ENCODE measurements at regions not wholly inside any gene's neighbourhood (a gene's known extent, or its start where the extent isn't known, plus 50 kb on each side); places are given as distances from the start of the nearest gene placed in this dataset.
"Not testable (repeated sequence)": the region's sequence is repeated elsewhere in the genome, so short reads cannot be mapped to it uniquely, and the experiment has no call there.

GRCh38 chr2:52289741-52290140 is 1257.8 kb upstream of the NRXN1 start:
- DNase-seq (ENCODE audit: low spot score): no peak

- DNase-seq (ENCODE audit: low spot score): no peak
Observed at GRCh38 chr2:52288596-52288995, 1256.7 kb upstream of the NRXN1 start.

- DNase-seq (ENCODE audit: low spot score): no peak
Observed at GRCh38 chr2:52269696-52270485, 1238.0 kb upstream of the NRXN1 start.

GRCh38 chr2:52264911-52265310 is 1233.0 kb upstream of the NRXN1 start:
- DNase-seq (ENCODE audit: low spot score): no peak

- DNase-seq (ENCODE audit: low spot score): no peak
Observed at GRCh38 chr2:52264488-52264887, 1232.6 kb upstream of the NRXN1 start.

GRCh38 chr2:52260904-52261303 is 1229.0 kb upstream of the NRXN1 start:
- DNase-seq (ENCODE audit: low spot score): peak; percentile 4

GRCh38 chr2:52258967-52259366 is 1227.0 kb upstream of the NRXN1 start:
- not testable (repeated sequence) for DNase-seq (ENCODE audit: low spot score)

- no peak for DNase-seq (ENCODE audit: low spot score)
Observed at GRCh38 chr2:52258038-52258437, 1226.1 kb upstream of the NRXN1 start.

GRCh38 chr2:52253416-52253980 is 1221.6 kb upstream of the NRXN1 start:
- no peak for DNase-seq (ENCODE audit: low spot score)

- no peak for DNase-seq (ENCODE audit: low spot score)
Observed at GRCh38 chr2:52238782-52239181, 1206.8 kb upstream of the NRXN1 start.

GRCh38 chr2:52222128-52222527 is 1190.2 kb upstream of the NRXN1 start:
- DNase-seq (ENCODE audit: low spot score): peak; percentile 21

GRCh38 chr2:52220393-52220792 is 1188.5 kb upstream of the NRXN1 start:
- no peak for DNase-seq (ENCODE audit: low spot score)

- no peak for DNase-seq (ENCODE audit: low spot score)
Observed at GRCh38 chr2:52210611-52211010, 1178.7 kb upstream of the NRXN1 start.

GRCh38 chr2:52210161-52210560 is 1178.2 kb upstream of the NRXN1 start:
- DNase-seq (ENCODE audit: low spot score): no peak

GRCh38 chr2:52194342-52194741 is 1162.4 kb upstream of the NRXN1 start:
- no peak for DNase-seq (ENCODE audit: low spot score)

- no peak for DNase-seq (ENCODE audit: low spot score)
Observed at GRCh38 chr2:52193804-52194203, 1161.9 kb upstream of the NRXN1 start.

- no peak for DNase-seq (ENCODE audit: low spot score)
Observed at GRCh38 chr2:52192656-52193055, 1160.7 kb upstream of the NRXN1 start.

- no peak for DNase-seq (ENCODE audit: low spot score)
Observed at GRCh38 chr2:52181080-52181479, 1149.1 kb upstream of the NRXN1 start.

- DNase-seq (ENCODE audit: low spot score): no peak
Observed at GRCh38 chr2:52178845-52179244, 1146.9 kb upstream of the NRXN1 start.

- DNase-seq (ENCODE audit: low spot score): no peak
Observed at GRCh38 chr2:52145005-52145404, 1113.1 kb upstream of the NRXN1 start.

- no peak for DNase-seq (ENCODE audit: low spot score)
Observed at GRCh38 chr2:52144590-52144989, 1112.7 kb upstream of the NRXN1 start.

- DNase-seq (ENCODE audit: low spot score): no peak
Observed at GRCh38 chr2:52141076-52141475, 1109.1 kb upstream of the NRXN1 start.

GRCh38 chr2:52139241-52139640 is 1107.3 kb upstream of the NRXN1 start:
- DNase-seq (ENCODE audit: low spot score): no peak

GRCh38 chr2:52135235-52135634 is 1103.3 kb upstream of the NRXN1 start:
- DNase-seq (ENCODE audit: low spot score): no peak
